ENCODE measurements at regions not wholly inside any gene's neighbourhood (a gene's known extent, or its start where the extent isn't known, plus 50 kb on each side); places are given as distances from the start of the nearest gene placed in this dataset.

DNA sequence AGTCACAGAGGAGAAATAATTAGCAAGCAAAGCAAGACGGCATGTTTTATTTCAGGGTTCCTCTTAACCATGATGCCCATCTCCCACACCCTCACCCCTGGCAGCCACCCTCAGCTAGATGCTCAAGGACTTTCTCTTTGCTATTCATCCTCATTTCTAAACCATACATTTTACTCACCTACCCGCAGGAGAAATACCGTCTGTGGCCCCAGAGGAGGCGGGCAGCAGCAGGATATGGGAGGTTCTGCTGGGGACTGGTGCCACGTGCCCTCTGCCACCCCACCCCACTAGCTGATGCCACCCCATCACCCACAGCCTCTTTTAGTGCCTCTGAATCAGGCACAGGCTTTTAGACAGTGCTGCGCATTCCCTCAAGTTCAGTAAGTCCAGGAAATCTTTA, 168.7 kb upstream of the ITGB1 start:
- TF ChIP-seq, protein P1, sequence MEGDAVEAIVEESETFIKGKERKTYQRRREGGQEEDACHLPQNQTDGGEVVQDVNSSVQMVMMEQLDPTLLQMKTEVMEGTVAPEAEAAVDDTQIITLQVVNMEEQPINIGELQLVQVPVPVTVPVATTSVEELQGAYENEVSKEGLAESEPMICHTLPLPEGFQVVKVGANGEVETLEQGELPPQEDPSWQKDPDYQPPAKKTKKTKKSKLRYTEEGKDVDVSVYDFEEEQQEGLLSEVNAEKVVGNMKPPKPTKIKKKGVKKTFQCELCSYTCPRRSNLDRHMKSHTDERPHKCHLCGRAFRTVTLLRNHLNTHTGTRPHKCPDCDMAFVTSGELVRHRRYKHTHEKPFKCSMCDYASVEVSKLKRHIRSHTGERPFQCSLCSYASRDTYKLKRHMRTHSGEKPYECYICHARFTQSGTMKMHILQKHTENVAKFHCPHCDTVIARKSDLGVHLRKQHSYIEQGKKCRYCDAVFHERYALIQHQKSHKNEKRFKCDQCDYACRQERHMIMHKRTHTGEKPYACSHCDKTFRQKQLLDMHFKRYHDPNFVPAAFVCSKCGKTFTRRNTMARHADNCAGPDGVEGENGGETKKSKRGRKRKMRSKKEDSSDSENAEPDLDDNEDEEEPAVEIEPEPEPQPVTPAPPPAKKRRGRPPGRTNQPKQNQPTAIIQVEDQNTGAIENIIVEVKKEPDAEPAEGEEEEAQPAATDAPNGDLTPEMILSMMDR (IDR thresholded peaks at IDR 0.05; ENCODE audit: low read depth, low read length, missing control alignments): no peak
- DNase-seq (ENCODE audit: extremely low read depth, low read depth): no peak
- no peak overlapping the region for H3K4me3 ChIP-seq (replicated peaks; ENCODE audit: low read depth, low read length)

DNA sequence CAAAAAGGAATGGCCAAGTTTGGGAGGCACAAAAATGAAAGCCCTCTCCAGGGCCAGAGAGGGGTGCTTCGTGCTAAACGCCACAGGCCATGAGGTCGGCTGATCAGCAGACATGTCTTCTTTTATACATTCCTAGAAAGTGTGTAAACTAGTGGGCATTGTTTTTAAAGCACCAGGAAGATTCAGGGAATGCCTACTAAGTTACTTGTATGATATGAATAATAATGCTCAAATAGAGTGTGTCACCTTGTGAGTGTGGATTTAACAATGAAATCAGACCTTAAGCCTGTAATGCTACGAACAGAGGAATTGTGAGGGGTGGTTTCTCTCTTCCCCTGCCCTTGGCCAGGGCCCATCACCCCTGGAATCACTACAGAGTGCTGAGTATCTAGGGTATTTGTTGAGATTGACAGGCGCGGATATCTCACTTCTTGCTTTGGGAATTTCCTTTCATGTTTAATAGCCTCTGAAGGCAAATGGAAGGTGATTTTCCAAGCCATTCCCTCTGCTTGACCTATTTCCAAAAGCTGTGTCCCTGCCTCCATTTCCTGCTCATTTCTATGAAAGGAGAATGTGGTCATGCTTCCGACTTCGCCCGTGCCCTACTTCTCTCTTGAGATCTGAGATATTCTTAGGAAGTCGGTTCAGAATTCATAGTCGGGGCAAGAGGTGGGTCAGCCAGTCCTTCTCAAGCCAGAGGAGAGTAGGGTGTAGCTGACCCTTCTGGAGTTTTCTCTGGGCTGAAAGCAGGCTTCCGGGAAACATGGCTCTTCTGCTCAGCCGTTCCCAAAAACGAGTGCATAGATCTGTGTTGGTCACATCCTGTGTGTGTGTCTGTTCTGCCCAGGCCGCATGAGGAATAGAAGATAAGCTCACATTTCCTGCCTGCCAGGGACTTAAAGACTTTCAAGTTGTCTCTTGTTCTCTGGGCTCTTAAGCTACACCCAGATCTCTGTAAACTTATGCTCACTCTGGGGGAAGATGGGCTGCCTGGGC, 167.8 kb upstream of the ITGB1 start:
- DNase-seq (ENCODE audit: extremely low read depth, low read depth): no peak

DNA sequence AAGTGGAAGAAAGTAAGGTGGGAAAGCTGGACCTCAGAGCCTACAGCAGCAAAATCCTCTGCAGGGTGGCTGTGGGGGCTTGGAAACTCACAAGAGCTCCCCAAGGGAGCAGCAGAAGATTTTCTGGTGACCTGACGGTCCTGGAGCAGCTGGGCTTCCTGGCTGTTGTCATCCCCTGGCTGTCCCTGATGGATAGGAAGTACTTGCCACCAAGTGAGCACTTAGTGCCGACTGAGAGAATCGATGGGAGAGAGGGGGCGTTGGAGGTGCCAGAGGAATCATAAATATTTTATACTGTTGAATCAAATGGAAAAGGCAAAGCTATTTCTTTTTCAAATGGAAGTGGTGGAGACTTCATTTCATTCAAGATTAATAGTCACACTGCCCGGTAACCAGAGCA, 167.1 kb upstream of the ITGB1 start:
- TF ChIP-seq, protein P1 (IDR thresholded peaks at IDR 0.05; ENCODE audit: low read depth, low read length, missing control alignments): no peak
- no peak overlapping the region for H3K4me3 ChIP-seq (replicated peaks; ENCODE audit: low read depth, low read length)
- DNase-seq (ENCODE audit: extremely low read depth, low read depth): no peak

More for the DNA sequence above, 167.8 kb upstream of the ITGB1 start:
- no peak overlapping the region for H3K4me3 ChIP-seq (replicated peaks; ENCODE audit: low read depth, low read length)
- TF ChIP-seq, protein P1 (IDR thresholded peaks at IDR 0.05; ENCODE audit: low read depth, low read length, missing control alignments): no peak

DNA sequence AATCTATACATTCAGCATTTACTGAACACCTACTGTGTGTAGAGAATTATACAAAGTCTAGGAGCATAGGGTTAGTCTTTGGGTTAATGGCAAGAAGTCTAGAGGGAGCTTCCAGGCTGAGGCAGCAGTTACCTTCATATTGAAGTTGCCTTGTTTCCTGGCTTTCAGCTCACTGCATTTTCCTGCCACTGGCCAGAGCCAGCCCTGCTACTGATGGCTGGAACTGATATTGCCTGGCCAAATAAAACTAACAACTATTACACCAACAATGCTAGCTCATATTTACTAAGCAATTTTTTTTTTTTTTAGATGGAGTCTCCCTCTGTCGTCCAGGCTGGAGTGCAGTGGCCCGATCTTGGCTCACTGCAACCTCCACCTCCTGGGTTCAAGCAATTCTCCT, 165.7 kb upstream of the ITGB1 start:
- H3K4me3 ChIP-seq (replicated peaks; ENCODE audit: low read depth, low read length): no peak overlapping the region
- DNase-seq (ENCODE audit: extremely low read depth, low read depth): no peak
- TF ChIP-seq, protein P1 (IDR thresholded peaks at IDR 0.05; ENCODE audit: low read depth, low read length, missing control alignments): no peak

GRCh38 chr10:33122014-33122809, 164.2 kb upstream of the ITGB1 start:
- TF ChIP-seq, protein P1 (IDR thresholded peaks at IDR 0.05; ENCODE audit: low read depth, low read length, missing control alignments): no peak
- no peak overlapping the region for H3K4me3 ChIP-seq (replicated peaks; ENCODE audit: low read depth, low read length)
- peak; percentile 83 for DNase-seq (ENCODE audit: extremely low read depth, low read depth)

DNA sequence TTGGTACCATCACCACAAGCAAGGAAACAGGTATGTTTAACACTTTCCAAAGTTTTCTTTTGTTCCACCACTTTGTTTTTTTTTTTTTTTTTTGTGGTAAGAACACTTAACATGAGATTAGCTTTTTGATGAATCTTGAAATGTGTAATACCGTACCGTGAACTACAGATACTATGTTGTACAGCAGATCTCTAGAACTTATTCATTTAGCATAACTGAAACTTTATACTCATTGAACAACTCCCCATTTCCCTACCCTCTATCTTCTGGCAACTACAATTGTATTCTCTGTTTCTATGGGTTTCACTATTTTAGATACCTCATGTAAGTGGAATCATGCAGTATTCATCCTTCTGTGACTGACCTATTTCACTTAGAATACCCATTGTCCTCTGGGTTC, 162.7 kb upstream of the ITGB1 start:
- TF ChIP-seq, protein P1 (IDR thresholded peaks at IDR 0.05; ENCODE audit: low read depth, low read length, missing control alignments): no peak
- no peak for DNase-seq (ENCODE audit: extremely low read depth, low read depth)
- H3K4me3 ChIP-seq (replicated peaks; ENCODE audit: low read depth, low read length): no peak overlapping the region
